ENCODE measurements at regions not wholly inside any gene's neighbourhood (a gene's known extent, or its start where the extent isn't known, plus 50 kb on each side); places are given as distances from the start of the nearest gene placed in this dataset.

- no peak for TF ChIP-seq CTCF (IDR thresholded peaks at IDR 0.05; ENCODE audit: extremely low read depth, missing control alignments)
- no peak for DNase-seq (ENCODE audit: low spot score)
Measured at GRCh38 chr15:70266412-70267121, 168.8 kb upstream of the TLE3 start.

DNA sequence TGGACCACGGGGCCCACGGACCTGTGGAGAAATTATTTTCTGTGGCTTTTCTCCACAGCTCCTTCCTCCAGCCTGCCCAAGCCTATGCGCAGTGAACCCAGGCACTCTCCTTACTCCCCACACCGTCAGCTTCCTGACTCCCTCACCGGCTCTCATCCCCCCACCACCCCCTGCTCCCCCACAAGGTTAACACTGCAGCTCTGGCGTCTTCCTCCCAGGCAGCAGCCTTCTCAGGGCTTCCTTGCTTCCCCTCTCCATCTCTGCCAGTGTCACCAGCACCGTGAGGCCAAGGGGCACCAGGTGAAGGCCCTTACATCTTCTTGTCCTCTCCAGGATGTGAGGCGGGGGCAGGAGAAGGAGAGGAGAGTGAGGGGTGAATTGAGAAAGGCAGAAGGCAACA is 168.3 kb upstream of the TLE3 start:
- no peak for TF ChIP-seq CTCF (IDR thresholded peaks at IDR 0.05; ENCODE audit: extremely low read depth, missing control alignments)

DNA sequence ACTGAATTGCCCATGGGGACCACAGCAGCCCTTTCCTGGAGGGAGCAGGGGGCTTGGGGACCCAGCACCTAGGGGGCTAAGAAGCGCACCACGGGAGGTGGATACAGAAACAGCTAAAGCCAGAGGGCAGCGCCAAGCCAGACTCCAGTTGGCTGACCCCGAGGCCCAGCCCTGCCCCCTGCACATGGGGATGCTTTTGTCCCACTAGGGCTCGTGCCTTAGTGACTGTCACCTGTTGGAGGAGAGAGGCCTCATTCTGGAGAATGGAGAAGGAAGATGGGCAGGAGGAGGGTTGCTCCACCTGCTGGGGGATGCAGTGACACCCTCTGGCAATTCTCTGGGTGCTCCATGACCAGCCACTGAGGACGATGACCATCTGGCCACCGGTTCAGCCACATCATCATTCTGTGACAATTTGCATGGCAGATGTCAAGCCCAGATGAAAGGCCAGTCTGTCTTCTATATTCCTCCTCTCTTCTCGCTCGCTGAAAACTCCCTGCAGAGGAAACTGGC is 167.8 kb upstream of the TLE3 start:
- peak; percentile 16 for TF ChIP-seq CTCF (IDR thresholded peaks at IDR 0.05; ENCODE audit: extremely low read depth, missing control alignments)
- no peak for DNase-seq (ENCODE audit: low spot score)

More for the DNA sequence above, 168.3 kb upstream of the TLE3 start:
- DNase-seq (ENCODE audit: low spot score), result no peak

DNA sequence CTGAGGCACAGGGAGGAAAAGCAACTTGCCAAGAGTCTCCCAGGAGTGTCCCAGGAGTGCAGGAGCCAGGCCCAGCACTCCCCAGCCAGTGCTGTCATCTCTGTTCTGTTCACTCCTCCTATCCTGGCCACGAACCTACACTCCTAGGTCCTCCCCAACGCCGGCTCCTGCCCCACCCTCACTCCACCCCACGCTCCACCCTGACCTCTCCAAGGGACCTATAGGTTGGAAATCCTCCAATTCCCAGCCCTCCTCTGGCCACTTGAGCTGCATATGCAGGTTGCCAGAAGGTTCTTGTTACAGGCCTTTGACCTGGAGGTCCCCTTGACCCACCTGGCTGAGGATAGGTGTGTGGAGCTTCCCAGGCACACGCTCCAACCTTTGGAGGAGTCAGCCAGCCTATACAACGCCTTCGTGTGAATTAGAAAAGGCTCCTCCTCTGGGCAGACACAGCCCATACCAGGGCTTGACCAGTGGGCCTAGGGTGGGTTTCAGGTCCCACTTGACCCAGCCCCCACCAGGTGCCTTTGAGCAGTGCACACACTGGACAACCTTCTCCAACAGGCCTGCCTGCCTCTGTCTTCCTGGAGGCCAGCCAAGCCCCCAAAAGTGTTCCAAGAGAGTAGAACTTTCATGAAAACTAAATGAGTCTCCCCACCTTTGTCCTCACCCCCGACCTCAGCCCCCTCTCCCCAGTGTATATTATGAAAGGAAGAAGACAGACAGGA is 167.2 kb upstream of the TLE3 start:
- DNase-seq (ENCODE audit: low spot score), result no peak
- no peak for TF ChIP-seq CTCF (IDR thresholded peaks at IDR 0.05; ENCODE audit: extremely low read depth, missing control alignments)

- DNase-seq (ENCODE audit: low spot score), result no peak
- TF ChIP-seq CTCF (IDR thresholded peaks at IDR 0.05; ENCODE audit: extremely low read depth, missing control alignments), result no peak
Measured at GRCh38 chr15:70264014-70264582, 166.4 kb upstream of the TLE3 start.

- no peak for TF ChIP-seq CTCF (IDR thresholded peaks at IDR 0.05; ENCODE audit: extremely low read depth, missing control alignments)
- DNase-seq (ENCODE audit: low spot score), result no peak
Measured at GRCh38 chr15:70262591-70263274, 165.0 kb upstream of the TLE3 start.
